ENCODE measurements at regions not wholly inside any gene's neighbourhood (a gene's known extent, or its start where the extent isn't known, plus 50 kb on each side); places are given as distances from the start of the nearest gene placed in this dataset.

GRCh38 chr16:79349803-79350202 is 250.7 kb downstream of the MAF start (continued):
- TF ChIP-seq TRIM22 (IDR thresholded peaks at IDR 0.05): no peak
- TF ChIP-seq ZNF790 (CRISPR knock-in tag; IDR thresholded peaks at IDR 0.05; ENCODE audit: borderline replicate concordance): no peak
- no peak for TF ChIP-seq ZFP91 (CRISPR knock-in tag; IDR thresholded peaks at IDR 0.05; ENCODE audit: borderline replicate concordance)
- TF ChIP-seq ZNF468 (CRISPR knock-in tag; IDR thresholded peaks at IDR 0.05): no peak
- TF ChIP-seq ZNF660 (CRISPR knock-in tag; IDR thresholded peaks at IDR 0.05; ENCODE audit: borderline replicate concordance, low read depth): no peak

GRCh38 chr16:79348521-79349306 is 251.8 kb downstream of the MAF start:
- POLR2A ChIA-PET: no interaction called here
- Histone ChIP-seq H3K4me1 (ENCODE audit: insufficient read depth, low read length) (no peaks in the 10 kb centered on the region), H3K79me2 (ENCODE audit: insufficient read depth, low read length) (no peaks in the 10 kb centered on the region), H3K9ac (ENCODE audit: insufficient read depth, low read depth, low read length) (no peak overlapping the region), H2AFZ (ENCODE audit: low read length) (no peak overlapping the region), H4K20me1 (ENCODE audit: insufficient read depth, low read length) (no peaks in the 10 kb centered on the region; the same call in 1 of the 2 replicates), H3K27ac (ENCODE audit: extremely low read length, insufficient read depth, low read length) (no peak overlapping the region), H3K4me3 (replicated peaks in 1 of 3; ENCODE audit: insufficient read depth in 1 of 3, low read depth in 2 of 3, low read length in 3 of 3) (no peak overlapping the region), H3K36me3 (replicated peaks in 1 of 2; ENCODE audit: control insufficient read depth in 1 of 2, insufficient read depth in 2 of 2, low read length in 2 of 2) (no peaks in the 10 kb centered on the region), H3K4me2 (ENCODE audit: low read depth, low read length) (no peak overlapping the region), H3K9me3 (ENCODE audit: low read length) (no peaks in the 10 kb centered on the region), H3K27me3 (ENCODE audit: control insufficient read depth in 1 of 2, insufficient read depth in 2 of 2, low read length in 2 of 2) (no peaks in the 10 kb centered on the region; a peak in 2 of 5 replicates)
- DNase-seq (ENCODE audit: low spot score) (no peak), ATAC-seq (no peak), FAIRE-seq (no peak)
- BruUV-seq (replicated peaks): no TSS peak
- in situ Hi-C loops (cut with HindIII; ENCODE audit: extremely low pct_ligation_motif_present, low pct_unique_long_range_greater_than_20kb) (no loop called here), intact Hi-C loops (cut with micrococcal nuclease; ENCODE audit: unreplicated experiment) (no loop called here)
- CTCF ChIA-PET (ENCODE audit: low intra/inter-chr PET ratio, low total read pairs): no interaction called here
- WGBS (ENCODE audit: low lambda C conversion rate): 36% methylated on average over 11 of the region's 11 CpGs
- TF ChIP-seq ZMYM4 (CRISPR knock-in tag; IDR thresholded peaks at IDR 0.05): no peak
- TF ChIP-seq DDIT3 (CRISPR knock-in tag; IDR thresholded peaks at IDR 0.05): no peak
- no peak for TF ChIP-seq MATR3 (CRISPR knock-in tag; IDR thresholded peaks at IDR 0.05)
- no peak for TF ChIP-seq HDAC1 (CRISPR knock-in tag; IDR thresholded peaks at IDR 0.05)
- no peak for TF ChIP-seq GATAD2A (CRISPR knock-in tag; IDR thresholded peaks at IDR 0.05)
- TF ChIP-seq THAP8 (CRISPR knock-in tag; IDR thresholded peaks at IDR 0.05; ENCODE audit: borderline replicate concordance): no peak
- no peak for TF ChIP-seq MXD4 (CRISPR knock-in tag; IDR thresholded peaks at IDR 0.05)
- no peak for TF ChIP-seq CEBPG (CRISPR knock-in tag; IDR thresholded peaks at IDR 0.05)
- no peak for TF ChIP-seq CCDC6 (CRISPR knock-in tag; IDR thresholded peaks at IDR 0.05)
- TF ChIP-seq NFRKB (IDR thresholded peaks at IDR 0.05): no peak
- TF ChIP-seq EED (CRISPR knock-in tag; IDR thresholded peaks at IDR 0.05): no peak
- TF ChIP-seq ZNF775 (CRISPR knock-in tag; IDR thresholded peaks at IDR 0.05; ENCODE audit: borderline replicate concordance): no peak
